ENCODE measurements at regions not wholly inside any gene's neighbourhood (a gene's known extent, or its start where the extent isn't known, plus 50 kb on each side); places are given as distances from the start of the nearest gene placed in this dataset.

DNA sequence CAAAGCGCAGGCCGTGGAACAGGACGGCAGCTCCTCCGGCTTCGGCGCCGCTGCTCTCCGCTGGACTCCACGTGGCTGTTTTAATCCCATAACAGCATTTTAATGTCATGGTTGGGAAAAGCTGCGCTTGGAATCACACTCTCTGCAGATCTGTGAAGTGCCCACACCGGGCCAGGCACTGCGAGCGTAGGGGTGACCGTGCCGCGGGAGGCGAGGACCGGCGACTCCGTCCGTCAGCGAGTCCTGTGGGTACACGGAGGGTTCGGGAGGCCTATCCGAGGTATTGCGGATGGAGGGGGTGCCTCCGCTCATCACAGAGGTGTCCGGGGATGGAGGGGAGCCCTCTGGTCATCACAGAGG lies 198.0 kb upstream of the SALL3 start:
- Histone ChIP-seq H3K27me3 (replicated peaks; ENCODE audit: control insufficient read depth, insufficient read depth, low read length) (no peaks in the 10 kb centered on the region), H3K4me3 (ENCODE audit: low read length) (no peak overlapping the region), H3K9ac (ENCODE audit: low read length) (no peak overlapping the region), H3K4me1 (ENCODE audit: control insufficient read depth, insufficient read depth, low read length) (no peaks in the 10 kb centered on the region), H3K9me3 (ENCODE audit: control insufficient read depth, low read length) (no peaks in the 10 kb centered on the region), H3K36me3 (ENCODE audit: control insufficient read depth, insufficient read depth, low read length, severe bottlenecking) (no peaks in the 10 kb centered on the region)
- DNase-seq (ENCODE audit: low read depth), result no peak

DNA sequence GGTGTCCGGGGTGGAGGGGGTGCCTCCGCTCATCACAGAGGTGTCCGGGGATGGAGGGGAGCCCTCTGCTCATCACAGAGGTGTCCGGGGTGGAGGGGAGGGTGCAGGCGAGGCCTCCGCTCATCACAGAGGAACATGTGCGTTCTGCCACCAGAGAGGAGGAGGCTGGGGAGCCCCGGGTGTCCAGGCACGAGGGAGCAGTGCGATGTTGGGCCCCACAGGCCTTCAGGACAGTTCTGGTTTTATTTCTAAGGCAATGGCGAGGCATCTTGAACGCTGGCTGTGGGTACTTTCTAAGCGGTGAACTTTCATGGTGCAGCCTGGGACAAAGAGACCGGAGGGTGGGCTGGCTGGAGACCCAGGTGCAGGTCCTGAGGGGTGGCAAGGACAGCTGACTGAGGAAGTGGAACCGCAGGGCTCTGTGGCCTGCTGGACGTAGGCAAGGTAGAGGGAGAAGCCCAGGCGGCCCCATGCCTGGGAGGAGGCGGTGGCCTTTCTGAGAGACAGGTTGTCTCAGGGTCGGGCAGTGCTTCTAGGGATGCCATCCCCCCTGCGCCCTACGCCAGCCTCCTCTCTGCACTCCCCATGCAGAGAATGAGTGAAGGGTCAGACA lies 196.6 kb upstream of the SALL3 start:
- Histone ChIP-seq H3K4me1 (ENCODE audit: control insufficient read depth, insufficient read depth, low read length) (no peaks in the 10 kb centered on the region), H3K4me3 (ENCODE audit: low read length) (no peak overlapping the region), H3K36me3 (ENCODE audit: control insufficient read depth, insufficient read depth, low read length, severe bottlenecking) (no peaks in the 10 kb centered on the region), H3K9me3 (ENCODE audit: control insufficient read depth, low read length) (no peaks in the 10 kb centered on the region), H3K9ac (ENCODE audit: low read length) (no peak overlapping the region), H3K27me3 (replicated peaks; ENCODE audit: control insufficient read depth, insufficient read depth, low read length) (no peaks in the 10 kb centered on the region)
- no peak for DNase-seq (ENCODE audit: low read depth)

DNA sequence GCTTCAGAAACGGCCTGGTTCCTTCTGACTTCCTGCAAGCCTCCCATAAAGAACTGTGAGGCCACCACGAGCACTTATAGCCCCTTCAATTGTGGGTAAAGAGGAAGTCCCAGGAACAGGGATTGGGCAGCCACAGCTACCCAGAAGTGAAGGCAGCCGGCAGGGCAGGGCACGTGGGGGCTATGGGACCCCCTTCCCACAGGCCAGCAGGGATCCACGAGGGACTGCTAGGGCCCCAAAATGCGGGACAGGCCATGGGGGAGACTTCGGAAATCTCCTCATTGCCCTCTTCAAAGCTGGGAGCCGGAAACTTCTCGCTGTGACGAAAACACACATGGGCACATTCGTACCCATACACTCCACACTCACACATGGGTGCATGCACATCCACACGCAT lies 196.1 kb upstream of the SALL3 start:
- Histone ChIP-seq H3K4me1 (ENCODE audit: control insufficient read depth, insufficient read depth, low read length) (no peaks in the 10 kb centered on the region), H3K9ac (ENCODE audit: low read length) (no peak overlapping the region), H3K9me3 (ENCODE audit: control insufficient read depth, low read length) (no peaks in the 10 kb centered on the region), H3K36me3 (ENCODE audit: control insufficient read depth, insufficient read depth, low read length, severe bottlenecking) (no peaks in the 10 kb centered on the region), H3K27me3 (replicated peaks; ENCODE audit: control insufficient read depth, insufficient read depth, low read length) (no peaks in the 10 kb centered on the region), H3K4me3 (ENCODE audit: low read length) (no peak overlapping the region)
- no peak for DNase-seq (ENCODE audit: low read depth)

DNA sequence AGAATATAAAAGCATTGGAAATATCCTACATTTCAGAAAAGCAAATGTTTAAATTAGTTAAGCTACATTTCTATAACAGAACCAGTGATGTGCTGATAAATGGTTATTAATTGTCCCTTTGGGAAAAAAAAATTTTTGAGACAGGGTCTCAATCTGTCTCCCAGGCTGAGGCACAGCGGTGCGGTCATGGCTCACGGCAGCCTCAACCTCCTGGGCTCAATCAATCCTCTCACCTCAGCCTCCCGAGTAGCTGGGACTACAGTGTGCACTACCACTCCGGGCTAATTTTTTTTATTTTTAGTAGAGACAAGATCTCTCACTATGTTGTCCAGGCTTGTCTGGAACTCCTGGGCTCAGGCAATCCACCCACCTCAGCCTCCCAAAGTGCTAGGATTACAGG lies 194.8 kb upstream of the SALL3 start:
- Histone ChIP-seq H3K9me3 (ENCODE audit: control insufficient read depth, low read length) (no peaks in the 10 kb centered on the region), H3K9ac (ENCODE audit: low read length) (no peak overlapping the region), H3K27me3 (replicated peaks; ENCODE audit: control insufficient read depth, insufficient read depth, low read length) (no peaks in the 10 kb centered on the region), H3K4me3 (ENCODE audit: low read length) (no peak overlapping the region), H3K36me3 (ENCODE audit: control insufficient read depth, insufficient read depth, low read length, severe bottlenecking) (no peaks in the 10 kb centered on the region), H3K4me1 (ENCODE audit: control insufficient read depth, insufficient read depth, low read length) (no peaks in the 10 kb centered on the region)
- no peak for DNase-seq (ENCODE audit: low read depth)

DNA sequence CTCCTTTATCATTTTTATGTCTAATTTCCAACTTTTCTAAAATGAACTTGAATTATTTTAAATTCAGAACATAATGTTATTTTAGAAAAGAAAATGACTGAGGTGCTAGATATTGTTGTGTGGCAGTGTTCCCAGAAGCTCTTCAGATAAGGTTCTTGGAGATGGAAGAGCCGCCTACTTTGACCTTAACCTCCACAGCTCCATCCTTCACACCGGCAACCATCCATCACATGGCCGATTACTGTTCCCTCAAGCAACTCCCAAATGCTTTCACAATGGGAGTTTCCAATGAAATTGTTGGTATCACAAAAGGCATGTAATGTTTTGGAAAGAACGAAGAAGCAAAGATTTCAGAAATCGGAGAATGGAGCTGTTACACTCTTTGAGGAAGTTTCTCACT lies 193.9 kb upstream of the SALL3 start:
- no peaks in the 10 kb centered on the region for H3K9me3 ChIP-seq (ENCODE audit: control insufficient read depth, low read length)
- DNase-seq (ENCODE audit: low read depth), result no peak
- no peaks in the 10 kb centered on the region for H3K27me3 ChIP-seq (replicated peaks; ENCODE audit: control insufficient read depth, insufficient read depth, low read length)
- H3K9ac ChIP-seq (ENCODE audit: low read length), result no peak overlapping the region
- H3K4me3 ChIP-seq (ENCODE audit: low read length), result no peak overlapping the region
- H3K36me3 ChIP-seq (ENCODE audit: control insufficient read depth, insufficient read depth, low read length, severe bottlenecking), result no peaks in the 10 kb centered on the region
- no peaks in the 10 kb centered on the region for H3K4me1 ChIP-seq (ENCODE audit: control insufficient read depth, insufficient read depth, low read length)

DNA sequence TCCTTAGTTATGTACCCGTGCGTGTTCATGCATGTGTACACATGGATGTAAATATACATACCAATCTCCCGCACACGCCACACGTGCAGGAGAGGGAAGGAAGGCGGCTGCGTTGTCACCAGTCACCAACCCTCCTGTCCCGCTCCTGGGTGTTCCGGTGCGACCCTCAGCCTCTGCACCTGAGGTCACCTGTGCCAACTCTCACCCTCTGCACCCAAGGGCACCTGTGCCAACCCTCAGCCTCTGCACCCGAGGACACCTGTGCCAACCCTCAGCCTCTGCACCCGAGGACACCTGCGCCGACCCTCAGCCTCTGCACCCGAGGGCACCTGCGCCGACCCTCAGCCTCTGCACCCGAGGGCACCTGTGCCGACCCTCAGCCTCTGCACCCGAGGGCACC lies 192.8 kb upstream of the SALL3 start:
- H3K4me3 ChIP-seq (ENCODE audit: low read length), result no peak overlapping the region
- H3K9me3 ChIP-seq (ENCODE audit: control insufficient read depth, low read length), result no peaks in the 10 kb centered on the region
- no peak overlapping the region for H3K9ac ChIP-seq (ENCODE audit: low read length)
- H3K4me1 ChIP-seq (ENCODE audit: control insufficient read depth, insufficient read depth, low read length), result no peaks in the 10 kb centered on the region
- H3K27me3 ChIP-seq (replicated peaks; ENCODE audit: control insufficient read depth, insufficient read depth, low read length), result no peaks in the 10 kb centered on the region
- DNase-seq (ENCODE audit: low read depth), result no peak
- H3K36me3 ChIP-seq (ENCODE audit: control insufficient read depth, insufficient read depth, low read length, severe bottlenecking), result no peaks in the 10 kb centered on the region

DNA sequence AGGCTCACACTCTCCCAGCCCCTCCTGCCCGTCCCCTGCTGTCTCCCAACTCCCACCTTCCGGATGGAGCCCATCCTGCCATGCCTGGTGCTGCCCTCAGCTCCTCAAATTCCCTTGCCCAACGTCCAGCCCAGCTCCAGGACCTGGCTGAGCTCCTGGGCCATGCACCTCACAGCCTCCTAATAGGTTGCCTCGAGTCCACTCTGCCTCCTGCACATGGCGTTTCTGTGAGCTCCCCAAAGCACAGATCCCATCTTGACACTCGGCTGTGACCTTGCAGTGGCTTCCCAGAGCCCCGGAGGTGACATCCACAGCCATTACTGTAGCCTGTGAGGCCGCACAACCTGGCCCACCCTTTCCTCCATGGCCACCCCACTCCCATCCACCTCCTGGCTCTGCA lies 191.9 kb upstream of the SALL3 start:
- no peaks in the 10 kb centered on the region for H3K36me3 ChIP-seq (ENCODE audit: control insufficient read depth, insufficient read depth, low read length, severe bottlenecking)
- no peak overlapping the region for H3K4me3 ChIP-seq (ENCODE audit: low read length)
- H3K4me1 ChIP-seq (ENCODE audit: control insufficient read depth, insufficient read depth, low read length), result no peaks in the 10 kb centered on the region
- H3K9me3 ChIP-seq (ENCODE audit: control insufficient read depth, low read length), result no peaks in the 10 kb centered on the region
- no peak for DNase-seq (ENCODE audit: low read depth)
- no peaks in the 10 kb centered on the region for H3K27me3 ChIP-seq (replicated peaks; ENCODE audit: control insufficient read depth, insufficient read depth, low read length)
- no peak overlapping the region for H3K9ac ChIP-seq (ENCODE audit: low read length)

DNA sequence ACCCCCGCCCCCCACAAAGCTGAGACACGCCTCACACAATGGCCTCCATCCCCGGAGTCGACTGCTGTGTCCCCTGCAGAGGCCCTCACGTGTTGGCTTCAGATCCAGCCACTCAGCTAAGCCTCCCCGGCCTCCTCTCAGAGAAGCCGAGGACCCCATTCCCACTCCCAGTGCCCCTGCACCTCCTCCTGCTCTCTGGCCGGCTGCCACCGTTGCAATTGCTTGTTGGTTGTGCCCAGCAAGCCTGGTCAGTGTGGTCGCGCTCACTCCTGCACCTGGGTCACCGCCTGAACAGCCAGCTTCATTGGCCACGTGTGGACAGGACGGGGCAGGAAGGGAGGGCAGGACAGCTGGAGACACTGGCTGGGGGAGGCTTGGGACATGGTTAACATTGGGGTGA lies 191.5 kb upstream of the SALL3 start:
- Histone ChIP-seq H3K4me1 (ENCODE audit: control insufficient read depth, insufficient read depth, low read length) (no peaks in the 10 kb centered on the region), H3K36me3 (ENCODE audit: control insufficient read depth, insufficient read depth, low read length, severe bottlenecking) (no peaks in the 10 kb centered on the region), H3K27me3 (replicated peaks; ENCODE audit: control insufficient read depth, insufficient read depth, low read length) (no peaks in the 10 kb centered on the region), H3K9ac (ENCODE audit: low read length) (no peak overlapping the region), H3K4me3 (ENCODE audit: low read length) (no peak overlapping the region), H3K9me3 (ENCODE audit: control insufficient read depth, low read length) (no peaks in the 10 kb centered on the region)
- DNase-seq (ENCODE audit: low read depth), result no peak

DNA sequence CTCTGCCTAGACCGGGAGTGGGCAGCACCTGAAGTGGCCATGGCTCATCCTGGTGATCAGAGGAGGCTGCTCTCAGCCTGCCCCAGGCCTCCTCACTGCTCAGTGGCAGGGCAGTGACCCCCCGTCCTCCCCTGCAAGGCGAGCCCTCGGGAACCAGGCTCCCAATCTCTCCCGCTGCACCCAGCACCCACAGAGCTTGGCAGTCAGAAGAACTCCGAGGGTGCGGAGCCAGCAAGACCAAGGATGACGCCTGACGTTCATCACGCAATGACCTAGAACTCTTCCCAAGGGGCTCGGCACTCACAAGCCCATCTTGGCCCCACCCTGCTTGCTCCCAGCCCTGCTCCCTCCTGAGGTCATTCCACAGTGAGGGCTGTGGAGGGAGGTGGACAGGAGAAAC lies 189.8 kb upstream of the SALL3 start:
- no peak overlapping the region for H3K4me3 ChIP-seq (ENCODE audit: low read length)
- H3K9ac ChIP-seq (ENCODE audit: low read length), result no peak overlapping the region
- DNase-seq (ENCODE audit: low read depth), result no peak
- no peaks in the 10 kb centered on the region for H3K4me1 ChIP-seq (ENCODE audit: control insufficient read depth, insufficient read depth, low read length)
- H3K36me3 ChIP-seq (ENCODE audit: control insufficient read depth, insufficient read depth, low read length, severe bottlenecking), result no peaks in the 10 kb centered on the region
- no peaks in the 10 kb centered on the region for H3K9me3 ChIP-seq (ENCODE audit: control insufficient read depth, low read length)
- no peaks in the 10 kb centered on the region for H3K27me3 ChIP-seq (replicated peaks; ENCODE audit: control insufficient read depth, insufficient read depth, low read length)

DNA sequence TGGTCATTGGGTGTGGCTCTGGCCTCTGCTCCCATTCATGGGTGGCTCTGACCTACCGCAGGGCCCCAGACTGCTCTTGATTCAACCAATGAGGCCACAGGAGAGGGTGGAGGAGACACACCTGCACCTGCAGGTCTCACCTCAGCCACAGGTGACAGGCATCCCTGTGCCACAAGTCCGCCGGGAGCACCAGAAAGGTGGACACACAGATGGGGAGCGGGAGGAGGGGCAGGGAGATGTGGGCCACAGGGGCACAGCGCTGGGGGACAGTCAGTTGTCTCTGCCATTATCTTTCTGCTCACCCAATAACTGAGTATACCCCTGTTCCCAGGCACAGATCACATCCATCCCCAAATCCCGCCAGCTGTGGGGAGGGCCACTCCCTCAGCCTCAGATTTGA lies 189.1 kb upstream of the SALL3 start:
- no peak overlapping the region for H3K4me3 ChIP-seq (ENCODE audit: low read length)
- H3K4me1 ChIP-seq (ENCODE audit: control insufficient read depth, insufficient read depth, low read length), result no peaks in the 10 kb centered on the region
- H3K9ac ChIP-seq (ENCODE audit: low read length), result no peak overlapping the region
- no peaks in the 10 kb centered on the region for H3K27me3 ChIP-seq (replicated peaks; ENCODE audit: control insufficient read depth, insufficient read depth, low read length)
- no peaks in the 10 kb centered on the region for H3K9me3 ChIP-seq (ENCODE audit: control insufficient read depth, low read length)
- no peaks in the 10 kb centered on the region for H3K36me3 ChIP-seq (ENCODE audit: control insufficient read depth, insufficient read depth, low read length, severe bottlenecking)
- no peak for DNase-seq (ENCODE audit: low read depth)

DNA sequence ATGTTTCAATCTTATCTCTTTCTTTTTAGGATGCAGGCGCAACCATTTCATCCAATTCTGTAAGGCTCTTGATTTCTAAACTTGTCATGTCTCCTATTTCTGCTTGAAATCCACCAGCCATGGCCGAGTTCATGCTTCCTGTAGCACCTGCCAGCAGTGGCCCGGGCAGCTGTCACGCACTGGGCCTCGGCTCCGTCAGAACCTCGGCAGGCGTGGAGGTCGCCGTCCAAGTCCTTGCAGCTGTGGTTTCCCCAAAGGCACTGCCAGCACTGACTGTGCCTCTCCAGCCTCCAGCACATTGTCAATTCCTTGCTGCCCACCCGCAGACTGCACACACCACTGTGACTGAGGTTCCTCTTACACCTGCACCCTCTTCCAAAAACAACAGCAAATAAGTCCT lies 188.7 kb upstream of the SALL3 start:
- no peak overlapping the region for H3K9ac ChIP-seq (ENCODE audit: low read length)
- no peaks in the 10 kb centered on the region for H3K4me1 ChIP-seq (ENCODE audit: control insufficient read depth, insufficient read depth, low read length)
- H3K4me3 ChIP-seq (ENCODE audit: low read length), result no peak overlapping the region
- H3K27me3 ChIP-seq (replicated peaks; ENCODE audit: control insufficient read depth, insufficient read depth, low read length), result no peaks in the 10 kb centered on the region
- no peaks in the 10 kb centered on the region for H3K36me3 ChIP-seq (ENCODE audit: control insufficient read depth, insufficient read depth, low read length, severe bottlenecking)
- no peak for DNase-seq (ENCODE audit: low read depth)
- no peaks in the 10 kb centered on the region for H3K9me3 ChIP-seq (ENCODE audit: control insufficient read depth, low read length)

DNA sequence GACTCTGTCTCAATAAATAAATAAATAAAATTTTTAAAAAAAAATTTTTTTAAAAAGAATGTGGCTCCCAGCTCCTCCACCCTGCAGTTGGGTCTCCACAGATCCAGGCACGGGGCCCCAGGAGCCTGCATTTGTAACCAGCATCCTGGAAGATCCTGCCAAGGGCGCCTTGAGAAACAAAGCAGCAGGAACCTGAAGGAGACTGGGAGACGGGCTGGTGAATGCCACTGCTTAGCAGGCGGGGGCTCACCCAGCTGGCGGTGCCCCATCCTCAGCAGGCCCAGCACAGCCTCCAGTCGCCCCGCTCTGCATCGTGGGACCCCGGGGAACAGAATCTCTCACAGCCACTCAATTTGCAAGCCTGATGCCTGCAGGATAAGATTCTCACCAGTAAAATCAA lies 187.5 kb upstream of the SALL3 start:
- Histone ChIP-seq H3K27me3 (replicated peaks; ENCODE audit: control insufficient read depth, insufficient read depth, low read length) (no peaks in the 10 kb centered on the region), H3K9me3 (ENCODE audit: control insufficient read depth, low read length) (no peaks in the 10 kb centered on the region)
- DNase-seq (ENCODE audit: low read depth), result no peak

More for the DNA sequence above, 187.5 kb upstream of the SALL3 start:
- no peaks in the 10 kb centered on the region for H3K36me3 ChIP-seq (ENCODE audit: control insufficient read depth, insufficient read depth, low read length, severe bottlenecking)
- H3K9ac ChIP-seq (ENCODE audit: low read length), result no peak overlapping the region
- H3K4me1 ChIP-seq (ENCODE audit: control insufficient read depth, insufficient read depth, low read length), result no peaks in the 10 kb centered on the region
- no peak overlapping the region for H3K4me3 ChIP-seq (ENCODE audit: low read length)
